ENCODE measurements at regions not wholly inside any gene's neighbourhood (a gene's known extent, or its start where the extent isn't known, plus 50 kb on each side); places are given as distances from the start of the nearest gene placed in this dataset.

- POLR2A ChIA-PET: interaction anchor here (1.1 kb wide), 1 partner anchor 106 kb away, joined by 3 read pairs; no protein-coding TSS in a partner anchor
- H3K27ac Mint-ChIP-seq (ENCODE audit: low read depth, unreplicated experiment): no peak overlapping the region
- no TSS peak for BruUV-seq (replicated peaks)
- CTCF ChIA-PET: interaction anchor here (0.8 kb wide), 1 partner anchor 20 kb away, joined by 3 read pairs; no protein-coding TSS in a partner anchor
- H3K4me1 Mint-ChIP-seq (ENCODE audit: insufficient read depth, unreplicated experiment): no peaks in the 10 kb centered on the region
- peaks cover 50% of the 10 kb centered on the region for H3K27me3 Mint-ChIP-seq (ENCODE audit: insufficient read depth, unreplicated experiment)
- H3K4me3 Mint-ChIP-seq (ENCODE audit: unreplicated experiment): no peak overlapping the region
- DNase-seq (ENCODE audit: unreplicated experiment): no peak
- TF ChIP-seq CTCF (IDR thresholded peaks at IDR 0.05; ENCODE audit: unreplicated experiment): no peak
- no peaks in the 10 kb centered on the region for H3K36me3 Mint-ChIP-seq (ENCODE audit: insufficient read depth, unreplicated experiment)
- intact Hi-C loops (cut with micrococcal nuclease): no loop called here
- no peaks in the 10 kb centered on the region for H3K9me3 Mint-ChIP-seq (ENCODE audit: unreplicated experiment)
Measured at GRCh38 chr5:1665231-1665630, 134.4 kb downstream of the MRPL36 start.

- POLR2A ChIA-PET: no interaction called here
- TF ChIP-seq CTCF (IDR thresholded peaks at IDR 0.05; ENCODE audit: unreplicated experiment): no peak
- no peaks in the 10 kb centered on the region for H3K9me3 Mint-ChIP-seq (ENCODE audit: unreplicated experiment)
- H3K27ac Mint-ChIP-seq (ENCODE audit: low read depth, unreplicated experiment): no peak overlapping the region
- no peaks in the 10 kb centered on the region for H3K36me3 Mint-ChIP-seq (ENCODE audit: insufficient read depth, unreplicated experiment)
- intact Hi-C loops (cut with micrococcal nuclease): no loop called here
- no TSS peak for BruUV-seq (replicated peaks)
- H3K27me3 Mint-ChIP-seq (ENCODE audit: insufficient read depth, unreplicated experiment): peaks cover 50% of the 10 kb centered on the region
- no peaks in the 10 kb centered on the region for H3K4me1 Mint-ChIP-seq (ENCODE audit: insufficient read depth, unreplicated experiment)
- no peak for DNase-seq (ENCODE audit: unreplicated experiment)
- CTCF ChIA-PET: no interaction called here
- H3K4me3 Mint-ChIP-seq (ENCODE audit: unreplicated experiment): no peak overlapping the region
Measured at GRCh38 chr5:1663186-1663585, 136.5 kb downstream of the MRPL36 start.

- DNase-seq (ENCODE audit: unreplicated experiment): no peak
- Mint-ChIP-seq H3K36me3 (ENCODE audit: insufficient read depth, unreplicated experiment) (no peaks in the 10 kb centered on the region), H3K27ac (ENCODE audit: low read depth, unreplicated experiment) (no peak overlapping the region), H3K4me1 (ENCODE audit: insufficient read depth, unreplicated experiment) (no peaks in the 10 kb centered on the region), H3K27me3 (ENCODE audit: insufficient read depth, unreplicated experiment) (peaks cover 54% of the 10 kb centered on the region), H3K9me3 (ENCODE audit: unreplicated experiment) (no peaks in the 10 kb centered on the region), H3K4me3 (ENCODE audit: unreplicated experiment) (no peak overlapping the region)
- intact Hi-C loops (cut with micrococcal nuclease): no loop called here
- ChIA-PET POLR2A (no interaction called here), CTCF (no interaction called here)
- no peak for TF ChIP-seq CTCF (IDR thresholded peaks at IDR 0.05; ENCODE audit: unreplicated experiment)
- BruUV-seq (replicated peaks): no TSS peak
Measured at GRCh38 chr5:1662559-1663085, 137.0 kb downstream of the MRPL36 start.

GRCh38 chr5:1661831-1662558, 137.6 kb downstream of the MRPL36 start:
- ChIA-PET POLR2A (no interaction called here), CTCF (no interaction called here)
- Mint-ChIP-seq H3K4me1 (ENCODE audit: insufficient read depth, unreplicated experiment) (no peaks in the 10 kb centered on the region), H3K36me3 (ENCODE audit: insufficient read depth, unreplicated experiment) (no peaks in the 10 kb centered on the region), H3K27me3 (ENCODE audit: insufficient read depth, unreplicated experiment) (peaks cover 60% of the 10 kb centered on the region), H3K9me3 (ENCODE audit: unreplicated experiment) (no peaks in the 10 kb centered on the region), H3K4me3 (ENCODE audit: unreplicated experiment) (no peak overlapping the region), H3K27ac (ENCODE audit: low read depth, unreplicated experiment) (no peak overlapping the region)
- TF ChIP-seq CTCF (IDR thresholded peaks at IDR 0.05; ENCODE audit: unreplicated experiment): no peak
- intact Hi-C loops (cut with micrococcal nuclease): no loop called here
- DNase-seq (ENCODE audit: unreplicated experiment): no peak
- BruUV-seq (replicated peaks): no TSS peak

Measured in MCF 10A (cell line).